ENCODE measurements at regions not wholly inside any gene's neighbourhood (a gene's known extent, or its start where the extent isn't known, plus 50 kb on each side); places are given as distances from the start of the nearest gene placed in this dataset.

- in situ Hi-C loops (cut with HindIII; ENCODE audit: low pct_unique_long_range_greater_than_20kb, low sequenced_read_pairs), result no loop called here
- DNase-seq (ENCODE audit: low read depth, low spot score), result peak; percentile 29
Observed at GRCh38 chr1:5481889-5482288, 510.3 kb downstream of the NPHP4 start.

- DNase-seq (ENCODE audit: low read depth, low spot score), result no peak
- in situ Hi-C loops (cut with HindIII; ENCODE audit: low pct_unique_long_range_greater_than_20kb, low sequenced_read_pairs), result no loop called here
Observed at GRCh38 chr1:5480906-5481305, 511.3 kb downstream of the NPHP4 start.

GRCh38 chr1:5479876-5480646, 512.2 kb downstream of the NPHP4 start:
- DNase-seq (ENCODE audit: low read depth, low spot score), result no peak
- in situ Hi-C loops (cut with HindIII; ENCODE audit: low pct_unique_long_range_greater_than_20kb, low sequenced_read_pairs), result no loop called here

- in situ Hi-C loops (cut with HindIII; ENCODE audit: low pct_unique_long_range_greater_than_20kb, low sequenced_read_pairs), result no loop called here
- DNase-seq (ENCODE audit: low read depth, low spot score), result no peak
Observed at GRCh38 chr1:5478961-5479360, 513.3 kb downstream of the NPHP4 start.

- in situ Hi-C loops (cut with HindIII; ENCODE audit: low pct_unique_long_range_greater_than_20kb, low sequenced_read_pairs), result no loop called here
- DNase-seq (ENCODE audit: low read depth, low spot score), result no peak
Observed at GRCh38 chr1:5478156-5478695, 514.0 kb downstream of the NPHP4 start.

GRCh38 chr1:5477716-5478115, 514.5 kb downstream of the NPHP4 start:
- in situ Hi-C loops (cut with HindIII; ENCODE audit: low pct_unique_long_range_greater_than_20kb, low sequenced_read_pairs), result no loop called here
- DNase-seq (ENCODE audit: low read depth, low spot score), result no peak

GRCh38 chr1:5475572-5475971, 516.7 kb downstream of the NPHP4 start:
- in situ Hi-C loops (cut with HindIII; ENCODE audit: low pct_unique_long_range_greater_than_20kb, low sequenced_read_pairs), result no loop called here
- no peak for DNase-seq (ENCODE audit: low read depth, low spot score)

GRCh38 chr1:5473268-5473667, 519.0 kb downstream of the NPHP4 start:
- in situ Hi-C loops (cut with HindIII; ENCODE audit: low pct_unique_long_range_greater_than_20kb, low sequenced_read_pairs), result no loop called here
- no peak for DNase-seq (ENCODE audit: low read depth, low spot score)

- in situ Hi-C loops (cut with HindIII; ENCODE audit: low pct_unique_long_range_greater_than_20kb, low sequenced_read_pairs), result no loop called here
- no peak for DNase-seq (ENCODE audit: low read depth, low spot score)
Observed at GRCh38 chr1:5466487-5466886, 525.7 kb downstream of the NPHP4 start.

- no peak for DNase-seq (ENCODE audit: low read depth, low spot score)
- in situ Hi-C loops (cut with HindIII; ENCODE audit: low pct_unique_long_range_greater_than_20kb, low sequenced_read_pairs), result no loop called here
Observed at GRCh38 chr1:5465281-5465711, 526.9 kb downstream of the NPHP4 start.

- in situ Hi-C loops (cut with HindIII; ENCODE audit: low pct_unique_long_range_greater_than_20kb, low sequenced_read_pairs), result no loop called here
- no peak for DNase-seq (ENCODE audit: low read depth, low spot score)
Observed at GRCh38 chr1:5464366-5464765, 527.9 kb downstream of the NPHP4 start.

- no peak for DNase-seq (ENCODE audit: low read depth, low spot score)
- in situ Hi-C loops (cut with HindIII; ENCODE audit: low pct_unique_long_range_greater_than_20kb, low sequenced_read_pairs), result no loop called here
Observed at GRCh38 chr1:5460974-5461373, 531.3 kb downstream of the NPHP4 start.

GRCh38 chr1:5459839-5460610, 532.2 kb downstream of the NPHP4 start:
- in situ Hi-C loops (cut with HindIII; ENCODE audit: low pct_unique_long_range_greater_than_20kb, low sequenced_read_pairs), result no loop called here
- no peak for DNase-seq (ENCODE audit: low read depth, low spot score)

- in situ Hi-C loops (cut with HindIII; ENCODE audit: low pct_unique_long_range_greater_than_20kb, low sequenced_read_pairs), result no loop called here
- no peak for DNase-seq (ENCODE audit: low read depth, low spot score)
Observed at GRCh38 chr1:5458248-5458647, 534.0 kb downstream of the NPHP4 start.

GRCh38 chr1:5456090-5456811, 536.0 kb downstream of the NPHP4 start:
- peak; percentile 3 for DNase-seq (ENCODE audit: low read depth, low spot score)
- in situ Hi-C loops (cut with HindIII; ENCODE audit: low pct_unique_long_range_greater_than_20kb, low sequenced_read_pairs), result no loop called here

- in situ Hi-C loops (cut with HindIII; ENCODE audit: low pct_unique_long_range_greater_than_20kb, low sequenced_read_pairs), result no loop called here
- no peak for DNase-seq (ENCODE audit: low read depth, low spot score)
Observed at GRCh38 chr1:5455651-5456050, 536.6 kb downstream of the NPHP4 start.

GRCh38 chr1:5455056-5455455, 537.2 kb downstream of the NPHP4 start:
- DNase-seq (ENCODE audit: low read depth, low spot score), result no peak
- in situ Hi-C loops (cut with HindIII; ENCODE audit: low pct_unique_long_range_greater_than_20kb, low sequenced_read_pairs), result no loop called here

- DNase-seq (ENCODE audit: low read depth, low spot score), result no peak
- in situ Hi-C loops (cut with HindIII; ENCODE audit: low pct_unique_long_range_greater_than_20kb, low sequenced_read_pairs), result no loop called here
Observed at GRCh38 chr1:5453347-5453746, 538.9 kb downstream of the NPHP4 start.
